ENCODE measurements at regions not wholly inside any gene's neighbourhood (a gene's known extent, or its start where the extent isn't known, plus 50 kb on each side); places are given as distances from the start of the nearest gene placed in this dataset.

DNA sequence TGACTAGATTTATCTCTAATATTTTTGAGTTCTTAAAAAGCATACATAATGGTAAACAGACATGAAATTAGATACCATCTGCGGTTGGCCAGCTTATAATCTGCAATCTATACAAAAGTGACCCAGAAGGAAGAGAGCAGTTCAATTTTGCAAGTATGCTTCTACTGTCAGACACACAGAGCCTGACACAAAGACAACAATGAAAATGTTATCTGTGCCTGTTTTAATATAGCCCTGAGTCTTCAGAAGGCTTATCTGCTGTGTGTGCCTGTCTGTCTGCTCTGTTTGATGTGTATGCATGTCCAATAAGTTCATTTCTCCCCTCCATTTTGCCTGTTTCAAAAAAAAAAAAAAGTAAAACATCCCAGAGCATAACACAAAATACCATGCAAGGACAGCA lies 73.3 kb upstream of the FHIP2A start:
- TF ChIP-seq, protein P1, sequence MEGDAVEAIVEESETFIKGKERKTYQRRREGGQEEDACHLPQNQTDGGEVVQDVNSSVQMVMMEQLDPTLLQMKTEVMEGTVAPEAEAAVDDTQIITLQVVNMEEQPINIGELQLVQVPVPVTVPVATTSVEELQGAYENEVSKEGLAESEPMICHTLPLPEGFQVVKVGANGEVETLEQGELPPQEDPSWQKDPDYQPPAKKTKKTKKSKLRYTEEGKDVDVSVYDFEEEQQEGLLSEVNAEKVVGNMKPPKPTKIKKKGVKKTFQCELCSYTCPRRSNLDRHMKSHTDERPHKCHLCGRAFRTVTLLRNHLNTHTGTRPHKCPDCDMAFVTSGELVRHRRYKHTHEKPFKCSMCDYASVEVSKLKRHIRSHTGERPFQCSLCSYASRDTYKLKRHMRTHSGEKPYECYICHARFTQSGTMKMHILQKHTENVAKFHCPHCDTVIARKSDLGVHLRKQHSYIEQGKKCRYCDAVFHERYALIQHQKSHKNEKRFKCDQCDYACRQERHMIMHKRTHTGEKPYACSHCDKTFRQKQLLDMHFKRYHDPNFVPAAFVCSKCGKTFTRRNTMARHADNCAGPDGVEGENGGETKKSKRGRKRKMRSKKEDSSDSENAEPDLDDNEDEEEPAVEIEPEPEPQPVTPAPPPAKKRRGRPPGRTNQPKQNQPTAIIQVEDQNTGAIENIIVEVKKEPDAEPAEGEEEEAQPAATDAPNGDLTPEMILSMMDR (IDR thresholded peaks at IDR 0.05), result no peak
- no peak for TF ChIP-seq POLR2A (IDR thresholded peaks at IDR 0.05)

Data from esophagus squamous epithelium (tissue), 4 donors.